ENCODE measurements at regions not wholly inside any gene's neighbourhood (a gene's known extent, or its start where the extent isn't known, plus 50 kb on each side); places are given as distances from the start of the nearest gene placed in this dataset.
A peak's percentile ranks its signal among the peaks of the same experiment; 100 is the strongest.

- DNase-seq (ENCODE audit: low read depth) = no peak
- H3K4me3 ChIP-seq (ENCODE audit: low read depth, low read length) = no peak overlapping the region
- TF ChIP-seq CTCF (IDR thresholded peaks at IDR 0.05; ENCODE audit: control insufficient read depth, extremely low read depth, insufficient read depth) = no peak
Observed at GRCh38 chr11:25710975-25711374, 621.0 kb upstream of the ANO3 start.

DNA sequence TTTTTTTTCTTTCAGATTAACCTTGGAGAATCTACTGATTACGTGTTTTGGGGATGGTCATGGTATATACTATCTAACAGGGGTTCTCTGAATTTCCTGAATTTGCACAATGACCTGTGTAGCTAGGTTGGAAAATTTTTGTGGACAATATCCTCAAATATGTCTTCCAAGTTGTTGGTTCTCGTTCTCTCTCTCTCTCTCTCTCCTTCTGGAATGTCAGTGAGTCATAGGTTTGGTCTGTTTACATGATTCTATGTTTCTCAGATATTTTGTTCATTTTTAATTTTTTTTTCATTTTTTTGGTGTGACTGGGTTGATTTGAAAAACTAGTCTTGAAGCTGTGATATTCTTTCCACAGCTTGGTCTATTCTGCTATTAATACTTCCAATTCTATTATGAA, 604.0 kb upstream of the ANO3 start:
- H3K4me3 ChIP-seq (ENCODE audit: low read depth, low read length) = no peak overlapping the region
- no peak for TF ChIP-seq CTCF (IDR thresholded peaks at IDR 0.05; ENCODE audit: control insufficient read depth, extremely low read depth, insufficient read depth)
- no peak for DNase-seq (ENCODE audit: low read depth)

DNA sequence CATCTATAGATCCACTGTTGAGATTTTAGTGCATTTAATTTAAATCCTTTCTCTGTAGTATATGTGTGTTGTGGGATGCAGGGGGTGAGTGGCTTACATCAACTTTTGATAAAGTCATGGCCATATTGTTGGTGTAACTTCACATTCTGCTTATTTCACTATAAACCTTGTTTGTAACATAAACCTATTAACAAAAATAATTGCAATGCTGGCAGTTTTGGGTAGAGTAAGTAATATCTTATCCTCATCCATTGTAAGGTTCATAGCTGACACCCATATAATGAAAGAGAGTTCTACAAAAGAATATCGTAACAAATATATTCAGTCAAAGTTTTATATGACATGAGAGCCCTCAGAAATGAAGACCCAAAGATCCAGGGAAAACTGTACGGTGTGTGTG, 601.7 kb upstream of the ANO3 start:
- DNase-seq (ENCODE audit: low read depth) = no peak
- no peak for TF ChIP-seq CTCF (IDR thresholded peaks at IDR 0.05; ENCODE audit: control insufficient read depth, extremely low read depth, insufficient read depth)
- H3K4me3 ChIP-seq (ENCODE audit: low read depth, low read length) = no peak overlapping the region

GRCh38 chr11:25733777-25734176, 598.2 kb upstream of the ANO3 start:
- TF ChIP-seq CTCF (IDR thresholded peaks at IDR 0.05; ENCODE audit: control insufficient read depth, extremely low read depth, insufficient read depth) = peak; percentile 43
- DNase-seq (ENCODE audit: low read depth) = peak; percentile 65
- no peak overlapping the region for H3K4me3 ChIP-seq (ENCODE audit: low read depth, low read length)

DNA sequence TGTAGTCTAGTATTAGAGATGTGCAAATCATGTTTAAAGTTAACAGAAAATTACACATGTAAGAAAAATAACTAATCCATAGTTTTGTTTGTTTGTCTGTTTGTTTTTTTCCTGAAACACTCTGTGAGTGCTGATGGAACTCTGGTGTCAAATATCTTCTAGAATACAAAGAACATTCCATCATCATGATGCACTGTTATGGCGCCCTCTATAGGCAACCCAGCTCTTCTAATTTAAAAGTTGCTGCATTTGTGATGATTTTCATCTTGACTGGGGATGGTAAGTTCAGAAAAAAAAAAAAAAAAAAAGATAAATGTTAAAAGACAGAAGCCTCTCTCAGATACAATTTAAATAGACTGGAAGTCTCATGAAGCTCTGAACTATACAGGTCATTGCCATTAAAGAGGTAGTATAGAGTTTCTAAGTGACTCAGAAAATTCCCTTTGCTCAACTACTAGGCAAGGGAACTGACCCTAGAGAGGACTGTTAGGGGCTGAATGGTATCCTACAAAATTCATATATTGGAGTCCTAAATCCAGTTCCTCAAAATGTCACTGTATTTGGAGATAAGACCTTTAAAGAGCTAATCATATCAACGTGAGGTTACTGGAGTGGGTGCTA, 597.2 kb upstream of the ANO3 start:
- H3K4me3 ChIP-seq (ENCODE audit: low read depth, low read length) = no peak overlapping the region
- DNase-seq (ENCODE audit: low read depth) = peak; percentile 58
- peak; percentile 58 for TF ChIP-seq CTCF (IDR thresholded peaks at IDR 0.05; ENCODE audit: control insufficient read depth, extremely low read depth, insufficient read depth)

- DNase-seq (ENCODE audit: low read depth) = no peak
- no peak overlapping the region for H3K4me3 ChIP-seq (ENCODE audit: low read depth, low read length)
- TF ChIP-seq CTCF (IDR thresholded peaks at IDR 0.05; ENCODE audit: control insufficient read depth, extremely low read depth, insufficient read depth) = no peak
Observed at GRCh38 chr11:25737071-25737675, 594.8 kb upstream of the ANO3 start.

- TF ChIP-seq CTCF (IDR thresholded peaks at IDR 0.05; ENCODE audit: control insufficient read depth, extremely low read depth, insufficient read depth) = no peak
- H3K4me3 ChIP-seq (ENCODE audit: low read depth, low read length) = no peak overlapping the region
- DNase-seq (ENCODE audit: low read depth) = no peak
Observed at GRCh38 chr11:25741886-25742285, 590.0 kb upstream of the ANO3 start.

Data from LNCaP clone FGC (cell line).